NB4 (cell line): ENCODE measurements at regions not wholly inside any gene's neighbourhood (a gene's known extent, or its start where the extent isn't known, plus 50 kb on each side); places are given as distances from the start of the nearest gene placed in this dataset.

ENCODE experiments used
- CTCF ChIP-seq: IDR thresholded peaks from one replicate; pipeline ENCODE4 v1.5.1; 2012; ENCODE audit warnings: low read depth, low read length
- MAX ChIP-seq: IDR thresholded peaks from 2 replicates; pipeline ENCODE4 v1.6.1; 2011; ENCODE audit warnings: low read depth, low read length
- MYC ChIP-seq: IDR thresholded peaks from 2 replicates; pipeline ENCODE4 v1.6.1; 2011; ENCODE audit warnings: low read depth, low read length
- POLR2A ChIP-seq: IDR thresholded peaks from 2 replicates; pipeline ENCODE4 v1.6.1; 2011; ENCODE audit warnings: mild to moderate bottlenecking; ENCODE audit not compliant: insufficient read length; ENCODE audit errors: extremely low read depth

GRCh38 chr10:113360870-113361269 lies 192.0 kb upstream of the HABP2 start:
- no peak for TF ChIP-seq CTCF
- TF ChIP-seq MAX = no peak
- no peak for TF ChIP-seq MYC
- no peak for TF ChIP-seq POLR2A
